B cell (primary cell): ENCODE measurements at regions not wholly inside any gene's neighbourhood (a gene's known extent, or its start where the extent isn't known, plus 50 kb on each side); places are given as distances from the start of the nearest gene placed in this dataset.

Source experiments
- ATAC-seq: fragments of 200-7000 bp; cut with Tn5 transposase; one replicate; pipeline ENCODE4 v1.10.0; 2021; ENCODE audit warnings: low read depth, mild to moderate bottlenecking, moderate number of reproducible peaks, moderate library complexity
- CTCF ChIA-PET: fragments of 350-600 bp; sonication (Branson Sonifier 250); formaldehyde crosslinking; loops from one replicate; lab custom pipeline; 2021; ENCODE audit warnings: antibody characterized with exemption, inconsistent platforms; lab: Charles Lee
- POLR2A ChIA-PET: fragments of 350-600 bp; sonication (Branson Sonifier 250); formaldehyde crosslinking; loops from one replicate; lab custom pipeline; 2021; ENCODE audit warnings: antibody characterized with exemption; lab: Charles Lee
- DNase-seq: peaks from one replicate; pipeline ENCODE4 v3.0.0; 2013
- H2AFZ ChIP-seq: 2 replicates; pipeline ENCODE4 v1.6.1; 2012; ENCODE audit warnings: mild to moderate bottlenecking, low read depth, low read length; ENCODE audit not compliant: insufficient read depth, poor library complexity, severe bottlenecking
- H3K27ac ChIP-seq, 2 donors: 1 replicate in 1 of 2; 2 replicates in 1 of 2; pipeline ENCODE4 v1.5.1; 2012 to 2013; ENCODE audit warnings: low read length in 2 of 2, mild to moderate bottlenecking in 2 of 2, moderate library complexity in 1 of 2
- H3K27me3 ChIP-seq, 4 experiments: fragments of 200-600 bp in 1 of 4; sonication (generic) in 1 of 4; replicated peaks in 1 of 4; 1 replicate in 2 of 4; 2 replicates in 2 of 4; pipeline versions ENCODE4 v1.6.1 to v1.7.0; 2013 to 2016; ENCODE audit warnings: low read length in 3 of 4, mild to moderate bottlenecking in 2 of 4, mixed read lengths in 1 of 4, moderate library complexity in 1 of 4; ENCODE audit not compliant: insufficient read depth in 4 of 4, control insufficient read depth in 3 of 4; ENCODE audit errors: control extremely low read depth in 1 of 4
- H3K36me3 ChIP-seq, 2 experiments: replicated peaks in 1 of 2; 1 replicate in 1 of 2; 2 replicates in 1 of 2; pipeline versions ENCODE4 v1.6.1 to v1.7.1; 2013; ENCODE audit warnings: low read length in 1 of 2; ENCODE audit not compliant: insufficient read depth in 2 of 2, control insufficient read depth in 1 of 2; ENCODE audit errors: control extremely low read depth in 1 of 2, extremely low read depth in 1 of 2
- H3K4me1 ChIP-seq, 2 donors: fragments of 200-600 bp in 1 of 2; sonication (generic) in 1 of 2; 1 replicate in 1 of 2; 2 replicates in 1 of 2; pipeline versions ENCODE4 v1.5.1 to v1.6.1; 2013 to 2017; ENCODE audit warnings: low read length in 2 of 2; ENCODE audit not compliant: control insufficient read depth in 2 of 2, insufficient read depth in 2 of 2
- H3K4me2 ChIP-seq: replicated peaks from 2 replicates; pipeline ENCODE3; 2012; ENCODE audit warnings: mild to moderate bottlenecking, low read depth, low read length; ENCODE audit not compliant: poor library complexity, severe bottlenecking
- H3K4me3 ChIP-seq, 5 experiments: fragments of 200-600 bp in 1 of 5; sonication (generic) in 1 of 5; 1 replicate in 3 of 5; 2 replicates in 2 of 5; pipeline versions ENCODE4 v1.5.1 to v1.7.0; 2011 to 2016; ENCODE audit warnings: low read length in 4 of 5, mild to moderate bottlenecking in 4 of 5, low read depth in 2 of 5, control low read depth in 1 of 5, moderate library complexity in 1 of 5; ENCODE audit not compliant: insufficient read depth in 1 of 5; ENCODE audit errors: control extremely low read depth in 1 of 5, extremely low read depth in 1 of 5
- H3K79me2 ChIP-seq: fragments of 200-600 bp; sonication (generic); one replicate; pipeline ENCODE4 v1.6.0; 2016; ENCODE audit warnings: low read length; ENCODE audit not compliant: control insufficient read depth, insufficient read depth
- H3K9ac ChIP-seq: fragments of 200-600 bp; sonication (generic); 2 replicates; pipeline ENCODE4 v1.6.1; 2017; ENCODE audit warnings: mild to moderate bottlenecking, low read length, moderate library complexity
- H3K9me3 ChIP-seq, 3 donors: one replicate each; pipeline versions ENCODE4 v1.6.1 to v1.7.1; 2013; ENCODE audit warnings: low read length in 2 of 3; ENCODE audit not compliant: control insufficient read depth in 2 of 3, insufficient read depth in 1 of 3; ENCODE audit errors: control extremely low read depth in 1 of 3
- H4K20me1 ChIP-seq: 2 replicates; pipeline ENCODE4 v1.6.0; 2012; ENCODE audit warnings: mild to moderate bottlenecking, low read length; ENCODE audit not compliant: insufficient read depth, control insufficient read depth, poor library complexity, severe bottlenecking
- H3K27ac Mint-ChIP-seq: one replicate; pipeline ENCODE4 v1.8.0; 2021; ENCODE audit warnings: mixed read lengths
- H3K27me3 Mint-ChIP-seq: one replicate; pipeline ENCODE4 v1.8.0; 2021; ENCODE audit warnings: mixed read lengths
- H3K4me1 Mint-ChIP-seq: one replicate; pipeline ENCODE4 v1.8.0; 2021; ENCODE audit warnings: mixed read lengths
- H3K4me3 Mint-ChIP-seq: one replicate; pipeline ENCODE4 v1.8.0; 2021; ENCODE audit warnings: mixed read lengths
- H3K9me3 Mint-ChIP-seq: one replicate; pipeline ENCODE4 v1.8.0; 2022; ENCODE audit warnings: mixed read lengths; ENCODE audit not compliant: insufficient read depth
- CTCF ChIP-seq: fragments of 200-600 bp; IDR thresholded peaks from one replicate; pipeline ENCODE4 v1.8.0; 2022; ENCODE audit warnings: antibody characterized with exemption, mild to moderate bottlenecking
- EZH2 ChIP-seq: IDR thresholded peaks from 2 replicates; pipeline ENCODE4 v1.6.1; 2012; ENCODE audit warnings: borderline replicate concordance, low read depth, mild to moderate bottlenecking, moderate library complexity, low read length; ENCODE audit not compliant: insufficient read depth, poor library complexity, severe bottlenecking
- whole genome bisulfite sequencing: methylation state at CpG from one replicate; pipeline ENCODE4 v1.1.5; 2013; ENCODE audit warnings: missing lambda C conversion rate; ENCODE audit not compliant: insufficient coverage; 5-methylcytosine and 5-hydroxymethylcytosine counted together
- intact Hi-C: fragments of 100-400 bp; cut with micrococcal nuclease; formaldehyde crosslinking; loops from one replicate; pipeline ENCODE4 v1.10.0; 2022

- ATAC-seq (no peak), DNase-seq (no peak)
- Mint-ChIP-seq H3K27ac (no peak overlapping the region), H3K4me3 (no peak overlapping the region), H3K9me3 (peaks cover 2% of the 10 kb centered on the region), H3K27me3 (no peaks in the 10 kb centered on the region), H3K4me1 (no peaks in the 10 kb centered on the region)
- WGBS, result no CpG with 5 or more reads among the region's 2 CpGs
- Histone ChIP-seq H3K27me3 (no peaks in the 10 kb centered on the region), H3K9me3 (no peaks in the 10 kb centered on the region), H2AFZ (no peak overlapping the region), H4K20me1 (no peaks in the 10 kb centered on the region), H3K4me3 (no peak overlapping the region), H3K9ac (no peak overlapping the region), H3K36me3 (no peaks in the 10 kb centered on the region), H3K79me2 (no peaks in the 10 kb centered on the region), H3K4me2 (no peak overlapping the region), H3K4me1 (no peaks in the 10 kb centered on the region), H3K27ac (no peak overlapping the region)
- ChIA-PET POLR2A (no interaction called here), CTCF (no interaction called here)
- TF ChIP-seq CTCF, result no peak
- TF ChIP-seq EZH2, result no peak
- intact Hi-C loops, result no loop called here
These were observed 325.4 kb downstream of the PCDH10 start for GRCh38 chr4:133474501-133474900.

GRCh38 chr4:133472244-133472643, 323.1 kb downstream of the PCDH10 start:
- CTCF ChIA-PET, result no interaction called here
- Histone ChIP-seq H2AFZ (no peak overlapping the region), H3K36me3 (no peaks in the 10 kb centered on the region), H3K27me3 (no peaks in the 10 kb centered on the region), H3K27ac (no peak overlapping the region), H3K4me2 (no peak overlapping the region), H3K9ac (no peak overlapping the region), H3K4me3 (no peak overlapping the region), H3K9me3 (no peaks in the 10 kb centered on the region), H3K79me2 (no peaks in the 10 kb centered on the region), H3K4me1 (no peaks in the 10 kb centered on the region), H4K20me1 (no peaks in the 10 kb centered on the region)
- H3K27me3 Mint-ChIP-seq, result no peaks in the 10 kb centered on the region
- no peak overlapping the region for H3K27ac Mint-ChIP-seq
- ATAC-seq, result no peak
- intact Hi-C loops, result no loop called here
- POLR2A ChIA-PET, result no interaction called here
- H3K4me1 Mint-ChIP-seq, result no peaks in the 10 kb centered on the region
- H3K9me3 Mint-ChIP-seq, result peaks cover 2% of the 10 kb centered on the region
- H3K4me3 Mint-ChIP-seq, result no peak overlapping the region
- no peak for DNase-seq
- TF ChIP-seq CTCF, result no peak
- TF ChIP-seq EZH2, result no peak
- no CpG with 5 or more reads among the region's 1 CpG for WGBS
